OCI-LY3 (cell line): ENCODE measurements at regions not wholly inside any gene's neighbourhood (a gene's known extent, or its start where the extent isn't known, plus 50 kb on each side); places are given as distances from the start of the nearest gene placed in this dataset.

Source experiments
- EZH2phosphoT487 ChIP-seq: fragments of 200-600 bp; shearing (Covaris generic); IDR thresholded peaks from 2 replicates; pipeline ENCODE4 v1.6.1; 2018; ENCODE audit warnings: antibody characterized with exemption, mixed run types, low read depth
- TF ChIP-seq, protein P1 (sequence below): fragments of 200-600, 300-600 bp; sonication (generic); IDR thresholded peaks from 2 replicates; pipeline ENCODE4 v1.5.1; 2014; ENCODE audit warnings: antibody characterized with exemption, low read length, low read depth

GRCh38 chr4:59727745-59728144, 1472.4 kb upstream of the ADGRL3 start:
- no peak for TF ChIP-seq EZH2phosphoT487
- TF ChIP-seq, protein P1, sequence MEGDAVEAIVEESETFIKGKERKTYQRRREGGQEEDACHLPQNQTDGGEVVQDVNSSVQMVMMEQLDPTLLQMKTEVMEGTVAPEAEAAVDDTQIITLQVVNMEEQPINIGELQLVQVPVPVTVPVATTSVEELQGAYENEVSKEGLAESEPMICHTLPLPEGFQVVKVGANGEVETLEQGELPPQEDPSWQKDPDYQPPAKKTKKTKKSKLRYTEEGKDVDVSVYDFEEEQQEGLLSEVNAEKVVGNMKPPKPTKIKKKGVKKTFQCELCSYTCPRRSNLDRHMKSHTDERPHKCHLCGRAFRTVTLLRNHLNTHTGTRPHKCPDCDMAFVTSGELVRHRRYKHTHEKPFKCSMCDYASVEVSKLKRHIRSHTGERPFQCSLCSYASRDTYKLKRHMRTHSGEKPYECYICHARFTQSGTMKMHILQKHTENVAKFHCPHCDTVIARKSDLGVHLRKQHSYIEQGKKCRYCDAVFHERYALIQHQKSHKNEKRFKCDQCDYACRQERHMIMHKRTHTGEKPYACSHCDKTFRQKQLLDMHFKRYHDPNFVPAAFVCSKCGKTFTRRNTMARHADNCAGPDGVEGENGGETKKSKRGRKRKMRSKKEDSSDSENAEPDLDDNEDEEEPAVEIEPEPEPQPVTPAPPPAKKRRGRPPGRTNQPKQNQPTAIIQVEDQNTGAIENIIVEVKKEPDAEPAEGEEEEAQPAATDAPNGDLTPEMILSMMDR = no peak
